GM18502 (cell line): ENCODE measurements at regions not wholly inside any gene's neighbourhood (a gene's known extent, or its start where the extent isn't known, plus 50 kb on each side); places are given as distances from the start of the nearest gene placed in this dataset.

Source experiments
- ATAC-seq: cut with Tn5 transposase; IDR thresholded peaks from one replicate; pipeline ENCODE4 v1.9.1; 2021; ENCODE audit warnings: mild to moderate bottlenecking; ENCODE audit not compliant: unreplicated experiment, poor library complexity

GRCh38 chr4:10212901-10213300 is 96.3 kb upstream of the WDR1 start:
- no peak for ATAC-seq

- no peak for ATAC-seq
Observed at GRCh38 chr4:10212400-10212799, 95.8 kb upstream of the WDR1 start.

- no peak for ATAC-seq
Observed at GRCh38 chr4:10207116-10207515, 90.5 kb upstream of the WDR1 start.

GRCh38 chr4:10205223-10205622 is 88.6 kb upstream of the WDR1 start:
- no peak for ATAC-seq

GRCh38 chr4:10204401-10205058 is 87.9 kb upstream of the WDR1 start:
- ATAC-seq, result no peak

GRCh38 chr4:10203851-10204250 is 87.3 kb upstream of the WDR1 start:
- no peak for ATAC-seq

- ATAC-seq, result no peak
Observed at GRCh38 chr4:10201381-10202223, 85.0 kb upstream of the WDR1 start.

GRCh38 chr4:10200869-10201268 is 84.3 kb upstream of the WDR1 start:
- no peak for ATAC-seq

- ATAC-seq, result no peak
Observed at GRCh38 chr4:10198365-10198764, 81.8 kb upstream of the WDR1 start.

- ATAC-seq, result no peak
Observed at GRCh38 chr4:10197952-10198351, 81.4 kb upstream of the WDR1 start.

- no peak for ATAC-seq
Observed at GRCh38 chr4:10196191-10196590, 79.6 kb upstream of the WDR1 start.

GRCh38 chr4:10192331-10192730 is 75.7 kb upstream of the WDR1 start:
- ATAC-seq, result no peak

GRCh38 chr4:10188400-10189004 is 71.9 kb upstream of the WDR1 start:
- ATAC-seq, result no peak

- ATAC-seq, result no peak
Observed at GRCh38 chr4:10186228-10187214, 69.9 kb upstream of the WDR1 start.

- no peak for ATAC-seq
Observed at GRCh38 chr4:10185518-10186227, 69.1 kb upstream of the WDR1 start.

GRCh38 chr4:10184501-10184938 is 67.9 kb upstream of the WDR1 start:
- no peak for ATAC-seq

GRCh38 chr4:10184041-10184440 is 67.4 kb upstream of the WDR1 start:
- no peak for ATAC-seq

GRCh38 chr4:10183462-10183861 is 66.9 kb upstream of the WDR1 start:
- ATAC-seq, result no peak
